HG03045 (cell line): ENCODE measurements at regions not wholly inside any gene's neighbourhood (a gene's known extent, or its start where the extent isn't known, plus 50 kb on each side); places are given as distances from the start of the nearest gene placed in this dataset.
"Not testable (repeated sequence)": the region's sequence is repeated elsewhere in the genome, so short reads cannot be mapped to it uniquely, and the experiment has no call there.

Experiments
- ATAC-seq: cut with Tn5 transposase; IDR thresholded peaks from one replicate; pipeline ENCODE4 v1.9.1; 2021; ENCODE audit warnings: mild to moderate bottlenecking, moderate library complexity; ENCODE audit not compliant: unreplicated experiment

DNA sequence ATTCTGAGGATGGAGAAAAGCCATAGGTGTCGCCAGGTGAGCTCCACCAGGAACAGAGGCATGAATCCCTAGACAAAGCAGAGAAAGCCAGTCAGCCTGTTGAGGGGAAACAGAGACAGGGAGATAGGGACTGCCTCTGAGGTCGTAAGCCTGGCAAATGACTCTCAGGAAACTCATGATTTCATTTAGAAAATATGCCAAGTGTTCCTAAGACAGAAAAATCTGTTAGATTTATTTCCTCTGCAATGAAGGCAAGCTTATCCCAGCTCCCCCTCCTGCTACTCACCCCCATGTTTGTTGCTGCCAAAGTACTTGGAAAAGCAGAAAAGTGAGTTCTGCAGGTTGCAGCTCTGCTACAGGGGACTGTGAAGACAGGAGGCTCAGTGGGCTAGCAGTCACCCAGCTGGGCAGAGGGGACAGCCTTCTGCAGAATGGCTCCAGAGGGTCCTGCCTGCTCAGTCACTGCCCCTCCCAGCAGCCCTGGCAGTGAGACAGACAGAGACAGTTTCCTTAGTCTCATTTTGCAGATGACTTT is 184.3 kb downstream of the ADRA2A start:
- no peak for ATAC-seq

DNA sequence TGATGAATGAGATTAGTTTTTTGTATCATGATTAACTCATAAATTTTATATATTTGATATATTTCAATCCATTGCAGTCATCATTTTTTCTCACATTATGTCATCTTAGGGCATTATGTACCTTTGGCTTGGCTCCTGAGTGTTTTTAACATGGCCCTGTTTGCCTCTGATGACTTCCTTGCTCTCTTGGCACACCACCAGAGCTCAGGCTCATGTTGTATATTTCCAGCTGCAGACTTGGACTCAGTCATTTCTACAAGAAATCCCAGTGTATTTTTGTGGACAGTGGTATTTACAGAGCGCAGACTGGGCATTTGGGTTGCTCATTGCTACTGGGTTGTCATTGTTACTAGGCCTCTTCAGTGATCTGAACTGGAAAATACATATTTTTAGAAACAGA is 188.5 kb downstream of the ADRA2A start:
- no peak for ATAC-seq

DNA sequence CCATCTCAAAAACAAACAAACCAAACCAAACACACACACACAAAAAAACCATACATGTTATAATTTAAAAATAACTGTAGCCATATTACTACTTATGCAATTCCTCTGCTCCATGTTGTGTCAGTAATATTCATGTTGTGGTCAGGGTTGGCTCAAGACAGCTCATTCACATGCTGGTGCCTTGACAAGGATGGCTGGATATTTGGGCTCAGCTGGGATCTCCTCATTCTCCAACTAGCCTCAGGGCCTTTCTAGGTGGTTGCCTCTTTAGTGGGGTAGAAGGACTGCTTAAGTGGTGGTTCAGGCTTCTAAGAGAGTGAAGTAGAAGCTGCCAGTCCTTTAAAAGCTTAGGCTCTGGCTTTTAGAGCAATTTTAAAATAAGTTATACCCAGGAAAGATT is 189.3 kb downstream of the ADRA2A start:
- no peak for ATAC-seq

DNA sequence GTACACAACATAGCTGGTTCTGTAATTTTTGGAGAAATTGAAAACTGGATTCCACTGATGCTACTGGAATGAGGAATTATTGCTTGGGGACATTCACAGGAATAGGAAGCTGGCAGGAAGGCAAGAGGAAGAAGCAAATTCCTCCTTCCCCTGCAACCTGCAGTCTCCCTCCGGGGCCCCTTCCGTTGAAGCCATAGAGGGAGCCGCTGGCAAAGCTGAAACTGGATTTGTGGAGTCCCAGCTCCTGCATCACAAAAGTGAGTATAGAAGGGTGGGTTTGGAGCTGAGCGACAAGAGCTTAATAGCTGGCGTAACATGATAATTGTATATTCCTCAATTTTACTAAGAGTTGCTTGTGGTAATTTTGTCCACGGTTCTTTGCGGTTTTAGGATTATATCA is 190.8 kb downstream of the ADRA2A start:
- no peak for ATAC-seq

DNA sequence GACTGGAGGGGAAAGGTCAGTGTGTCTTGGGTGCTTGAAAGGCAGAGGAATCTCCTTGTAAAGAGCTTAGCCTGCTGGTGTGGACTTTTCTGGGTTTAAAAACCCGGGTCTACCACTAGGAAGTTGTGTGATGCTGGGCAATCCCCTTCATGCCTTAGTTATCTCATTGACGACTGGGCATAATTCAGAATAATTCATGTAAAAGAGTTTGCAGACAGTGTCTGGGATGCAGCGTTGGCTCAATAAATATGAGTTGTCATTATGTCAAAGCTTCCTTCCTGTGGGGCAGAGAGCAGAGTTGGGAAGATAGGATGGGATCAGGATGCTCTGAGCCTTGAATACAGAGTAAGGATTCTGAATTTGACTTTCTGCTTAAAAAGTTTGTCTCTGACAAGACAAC is 196.4 kb downstream of the ADRA2A start:
- no peak for ATAC-seq

DNA sequence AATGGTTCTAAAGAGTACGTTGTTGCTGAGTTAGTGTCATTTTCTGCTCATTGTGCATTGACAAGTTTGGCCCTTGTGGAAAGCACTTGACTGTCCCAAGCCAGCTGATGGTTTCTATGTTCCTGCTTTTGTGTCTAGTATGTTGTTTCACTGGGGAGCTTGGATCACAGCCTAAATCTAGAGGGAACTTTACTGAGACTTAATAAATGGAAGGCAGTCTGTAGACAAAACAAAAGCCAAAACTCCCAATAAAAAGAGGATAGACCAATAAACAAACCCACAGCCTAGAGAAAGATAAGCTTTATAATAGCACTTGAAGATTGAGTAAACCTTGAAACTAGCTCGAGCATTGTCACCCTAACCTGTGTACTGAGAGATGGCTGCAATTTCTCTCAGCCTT is 196.8 kb downstream of the ADRA2A start:
- no peak for ATAC-seq

DNA sequence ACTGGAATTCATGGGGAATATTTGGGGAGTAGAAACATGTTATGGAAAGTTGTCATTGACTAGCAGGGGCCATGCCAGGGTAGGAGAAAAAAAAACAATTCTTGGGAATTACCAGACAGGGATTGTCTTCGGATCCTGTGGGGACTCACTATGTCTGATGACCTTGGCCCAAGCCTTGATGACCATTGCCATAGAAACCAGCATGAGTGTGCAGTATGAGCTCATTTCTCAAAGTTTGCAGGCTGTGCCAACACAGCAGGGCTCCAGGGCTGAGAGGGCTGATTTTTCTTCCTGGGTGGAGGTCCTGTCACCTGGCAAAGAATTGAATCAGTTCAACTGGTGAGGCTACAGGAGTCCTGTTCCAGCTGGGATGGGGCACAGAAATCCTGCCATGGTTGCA is 198.3 kb downstream of the ADRA2A start:
- ATAC-seq = no peak

DNA sequence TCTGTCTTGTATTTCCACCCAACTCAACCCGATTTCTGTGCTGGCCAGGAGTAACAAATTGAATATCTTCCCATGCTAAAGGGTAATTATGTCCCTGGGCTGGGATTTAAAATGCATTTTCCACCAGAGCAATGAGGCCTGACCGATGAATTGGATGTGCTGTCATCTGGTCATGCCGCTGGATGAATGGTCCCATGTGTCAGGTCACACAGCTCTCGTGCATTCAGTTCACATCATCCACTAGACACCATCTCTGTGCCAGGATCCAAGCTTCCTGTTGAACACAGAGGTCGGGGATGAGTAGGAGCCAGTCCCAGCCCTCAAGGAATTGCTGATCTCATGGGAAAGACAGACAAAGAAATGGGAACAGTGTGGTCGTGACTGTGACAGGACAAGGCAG is 200.8 kb downstream of the ADRA2A start:
- no peak for ATAC-seq

DNA sequence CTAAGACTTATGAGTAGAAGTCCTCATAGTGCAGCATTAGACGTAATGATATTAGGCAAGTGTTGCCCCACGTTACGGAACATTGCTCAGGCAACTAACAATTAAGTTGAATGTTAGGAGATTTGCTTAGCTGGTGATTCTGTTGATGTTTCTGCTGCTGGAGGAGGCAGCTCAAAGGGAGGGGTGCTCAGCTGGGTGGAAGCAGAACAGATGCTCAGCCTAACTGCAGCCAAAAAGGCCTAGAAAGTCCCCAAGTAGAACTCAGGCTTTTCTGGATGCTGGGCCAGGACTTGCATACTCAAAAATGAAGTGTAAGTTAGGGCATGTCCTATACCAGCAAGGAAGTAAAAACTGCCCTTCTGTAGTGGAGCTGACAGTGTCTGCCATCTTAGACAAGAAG is 201.4 kb downstream of the ADRA2A start:
- no peak for ATAC-seq

DNA sequence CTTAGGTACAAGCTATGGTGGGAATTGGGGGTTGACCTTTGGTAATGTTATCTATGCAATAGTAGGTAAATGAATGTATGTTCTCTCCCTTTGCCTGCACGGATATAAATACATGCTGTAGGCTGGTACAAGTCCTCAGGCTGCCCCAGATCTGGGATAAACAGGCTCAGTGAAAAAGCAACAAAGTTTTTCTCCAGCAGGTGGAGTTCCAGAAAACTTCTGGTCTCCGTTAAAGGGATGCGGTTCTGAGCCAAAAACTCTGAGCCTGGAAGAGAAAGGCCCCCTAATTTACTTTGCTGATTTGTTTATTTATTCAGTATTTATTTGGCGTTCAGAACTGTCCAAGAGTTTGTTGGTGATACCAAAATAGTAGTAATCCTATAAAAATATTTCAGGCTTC is 204.7 kb downstream of the ADRA2A start:
- no peak for ATAC-seq

DNA sequence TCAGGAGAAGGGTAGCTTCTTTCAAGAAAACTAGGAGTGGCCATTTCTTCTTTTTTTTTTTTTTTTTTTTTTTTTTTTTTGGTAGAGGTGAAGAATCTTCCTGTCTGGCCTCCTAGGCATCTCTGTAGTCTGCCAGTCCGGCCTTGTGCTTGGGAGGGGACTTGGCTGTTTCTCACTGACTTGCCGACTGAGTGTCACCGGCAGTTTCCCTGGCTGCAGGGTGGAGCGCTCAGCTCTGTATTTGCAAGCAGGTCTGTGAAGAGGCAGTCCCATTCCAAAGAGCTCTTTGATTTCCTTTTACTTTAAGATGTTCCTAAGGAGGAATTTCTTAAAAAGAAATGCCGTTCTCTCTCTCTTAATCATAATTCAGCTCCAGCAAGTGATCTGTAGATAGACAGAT is 212.6 kb downstream of the ADRA2A start:
- no peak for ATAC-seq

DNA sequence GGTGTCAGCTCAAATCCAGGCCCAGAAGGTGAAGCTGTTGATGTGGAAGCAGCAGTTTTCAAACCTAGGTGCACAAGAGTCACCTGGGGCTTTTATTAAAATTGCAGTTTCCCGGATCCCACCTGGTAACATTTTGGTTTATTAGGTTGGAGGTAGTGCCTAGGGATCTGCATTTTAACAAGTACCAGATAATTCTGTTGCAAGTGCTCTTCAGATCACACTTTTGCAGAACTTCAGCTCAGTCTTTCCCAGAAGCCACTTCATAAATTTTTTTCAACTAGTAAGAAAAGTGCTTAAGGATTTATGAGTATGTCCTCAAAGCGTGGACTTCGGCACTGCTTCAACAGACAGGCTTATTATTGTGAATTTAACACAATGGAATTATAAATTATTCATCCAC is 213.8 kb downstream of the ADRA2A start:
- ATAC-seq = no peak

DNA sequence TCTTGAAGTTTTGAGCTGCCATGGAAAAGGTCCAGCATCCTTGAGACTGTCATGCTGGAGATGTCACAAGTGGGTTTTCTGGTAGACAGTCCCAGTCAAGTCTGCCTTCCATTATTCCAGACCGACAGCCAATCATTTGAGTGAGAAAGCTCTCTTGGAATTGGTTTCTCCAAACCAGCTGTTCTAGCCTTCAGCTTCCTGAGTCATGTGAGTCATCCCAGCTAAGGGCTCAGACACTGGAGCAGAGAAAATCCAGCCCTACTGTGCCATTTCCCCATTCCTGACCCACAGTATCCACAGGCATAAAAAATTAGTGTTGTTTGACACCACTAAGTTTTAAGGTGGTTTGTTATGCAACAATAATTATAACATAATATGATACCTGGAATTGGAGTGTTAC is 219.0 kb downstream of the ADRA2A start:
- ATAC-seq = no peak

DNA sequence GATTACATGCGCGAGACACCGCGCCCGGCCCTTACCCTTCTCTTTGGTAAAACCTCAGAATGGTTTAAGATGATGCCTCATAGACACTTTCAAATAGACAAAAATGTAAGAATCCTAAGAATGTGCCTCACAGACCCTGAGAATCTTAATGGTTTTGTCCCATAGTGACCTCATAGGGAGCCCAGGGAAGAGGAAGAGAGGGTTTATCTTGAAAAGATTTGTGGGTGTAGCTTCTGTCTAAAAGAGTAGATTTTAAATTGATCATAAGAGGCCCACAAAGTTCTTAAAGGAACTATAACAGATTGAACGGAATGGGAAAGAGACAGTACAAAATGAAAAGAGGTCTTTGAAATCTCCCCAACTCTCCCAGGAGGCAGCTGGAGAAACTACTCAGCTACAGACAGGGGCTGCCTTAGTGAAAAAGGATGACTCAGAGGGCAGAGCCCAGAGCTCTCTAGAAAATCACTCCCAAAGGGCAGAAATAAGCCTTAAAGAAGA is 220.6 kb downstream of the ADRA2A start:
- no peak for ATAC-seq

DNA sequence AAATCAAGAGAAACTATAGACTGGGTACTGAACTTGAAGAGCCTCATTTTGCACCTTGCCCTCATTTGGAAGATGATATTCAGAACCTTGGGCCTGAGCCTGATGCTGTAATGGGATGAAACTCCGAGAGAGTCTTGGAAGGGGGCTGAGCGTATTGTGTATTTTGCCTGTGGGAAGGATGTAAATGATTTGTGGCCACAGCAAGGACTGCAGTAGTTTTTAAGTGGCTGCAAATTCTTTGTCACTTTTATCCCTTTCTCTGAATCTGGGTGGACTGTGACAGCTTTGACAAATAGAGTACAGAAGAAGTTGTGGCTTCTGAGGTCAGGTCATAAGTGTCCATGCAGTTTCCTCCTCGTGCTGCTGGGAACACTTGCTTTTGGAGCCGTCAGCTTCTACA is 221.2 kb downstream of the ADRA2A start:
- ATAC-seq = no peak

DNA sequence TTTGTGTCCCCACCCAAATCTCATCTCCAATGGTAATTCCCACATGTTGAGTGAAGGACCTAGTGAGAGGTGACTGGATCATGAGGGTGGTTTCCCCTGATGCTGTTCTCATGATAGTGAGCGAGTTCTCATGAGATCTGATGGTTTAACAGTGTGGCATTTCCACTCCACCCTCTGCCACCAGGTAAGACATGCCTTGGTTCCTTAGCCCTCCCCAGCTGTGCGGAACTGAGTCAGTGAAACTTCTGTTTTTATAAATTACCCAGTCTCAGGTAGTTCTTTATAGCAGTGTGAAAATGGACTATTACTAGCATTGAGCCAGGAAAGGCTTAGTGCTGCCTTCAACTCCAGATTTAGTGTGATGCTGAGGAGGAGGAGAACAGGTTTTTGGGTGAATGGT is 222.2 kb downstream of the ADRA2A start:
- ATAC-seq = no peak

DNA sequence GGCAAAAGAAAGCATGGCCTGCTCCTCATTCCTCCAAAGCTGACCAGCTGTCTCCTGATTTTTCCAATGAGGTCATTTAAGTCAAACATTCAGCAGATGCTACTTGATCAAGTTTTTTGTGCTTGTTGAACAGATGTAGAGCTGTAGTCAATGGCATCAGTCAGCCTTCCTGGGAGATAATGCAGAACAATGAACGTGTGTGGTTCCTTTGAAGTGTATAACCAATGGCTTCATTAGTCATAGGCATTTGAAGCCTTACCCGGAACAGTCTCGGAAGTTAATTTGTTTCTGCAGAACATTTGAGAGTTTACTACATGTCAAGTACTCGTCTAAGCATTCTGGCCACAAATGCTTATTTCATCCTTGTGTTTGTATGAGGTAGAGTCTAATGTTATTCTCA is 227.1 kb downstream of the ADRA2A start:
- no peak for ATAC-seq

DNA sequence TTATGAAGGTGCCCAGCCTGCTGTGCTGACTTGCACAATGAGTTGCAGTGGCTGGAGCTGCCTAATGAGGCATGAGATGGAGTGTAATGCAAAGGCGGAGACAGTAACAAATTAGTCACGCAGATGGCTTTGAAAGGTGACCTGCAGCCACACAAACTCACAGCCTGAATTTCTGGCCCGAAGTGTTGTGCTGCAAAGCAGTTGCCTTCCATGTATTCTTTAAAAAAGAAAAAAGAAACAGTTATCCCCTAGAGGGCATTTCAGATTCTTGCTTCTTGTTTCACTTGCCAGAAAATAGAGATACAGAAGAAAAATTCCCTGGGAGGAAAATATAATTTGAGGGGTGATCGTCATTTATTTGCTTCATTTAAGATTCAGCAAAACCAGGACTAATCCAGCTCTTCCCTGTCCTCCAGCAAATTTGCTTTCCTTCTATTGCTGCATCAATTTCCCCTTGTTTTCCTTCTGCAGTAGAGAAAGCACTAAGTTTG is 239.9 kb downstream of the ADRA2A start:
- no peak for ATAC-seq

DNA sequence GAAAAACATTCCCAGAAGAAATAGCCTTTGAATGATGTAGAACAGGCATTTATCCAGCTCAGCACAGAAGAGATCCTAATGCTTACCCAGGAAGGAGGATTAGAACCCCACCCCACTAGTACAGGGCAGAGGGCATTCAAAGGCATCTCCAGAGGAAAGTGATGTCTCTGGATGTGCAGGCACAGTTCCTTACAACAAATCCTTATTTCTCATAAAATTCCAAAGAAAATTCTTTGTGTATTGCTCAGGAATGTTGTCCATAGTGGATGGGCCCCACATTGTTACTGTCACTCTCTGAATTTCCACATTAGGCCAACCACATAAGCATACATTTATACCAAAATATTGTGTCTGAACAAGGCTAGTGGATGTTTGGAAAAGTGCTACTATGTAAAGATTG is 243.0 kb downstream of the ADRA2A start:
- no peak for ATAC-seq

DNA sequence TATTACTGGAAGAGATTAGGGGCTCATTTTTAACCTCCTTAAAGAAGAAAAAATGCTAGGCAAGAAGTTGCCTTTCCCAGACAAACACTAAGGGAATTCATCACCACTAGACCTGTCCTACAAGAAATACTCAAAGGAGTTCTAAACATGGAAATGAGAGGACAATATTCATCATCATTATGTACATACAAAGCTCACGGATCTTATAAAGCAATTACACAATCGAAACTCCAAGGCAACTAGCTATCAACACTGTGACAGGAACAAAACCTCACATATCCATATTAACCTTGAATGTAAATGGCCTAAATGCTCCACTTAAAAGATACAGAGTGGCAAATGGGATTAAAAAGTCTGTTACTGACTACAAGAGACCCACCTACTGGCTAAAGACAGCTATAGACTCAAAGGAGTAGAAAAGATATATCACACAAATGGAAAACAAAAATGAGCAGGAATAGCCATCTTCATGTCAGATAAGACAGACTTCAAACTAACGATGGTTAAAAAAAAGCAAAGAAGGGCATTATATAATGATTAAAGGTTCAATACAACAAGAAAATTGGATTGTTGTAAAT is 246.6 kb downstream of the ADRA2A start:
- ATAC-seq = no peak

DNA sequence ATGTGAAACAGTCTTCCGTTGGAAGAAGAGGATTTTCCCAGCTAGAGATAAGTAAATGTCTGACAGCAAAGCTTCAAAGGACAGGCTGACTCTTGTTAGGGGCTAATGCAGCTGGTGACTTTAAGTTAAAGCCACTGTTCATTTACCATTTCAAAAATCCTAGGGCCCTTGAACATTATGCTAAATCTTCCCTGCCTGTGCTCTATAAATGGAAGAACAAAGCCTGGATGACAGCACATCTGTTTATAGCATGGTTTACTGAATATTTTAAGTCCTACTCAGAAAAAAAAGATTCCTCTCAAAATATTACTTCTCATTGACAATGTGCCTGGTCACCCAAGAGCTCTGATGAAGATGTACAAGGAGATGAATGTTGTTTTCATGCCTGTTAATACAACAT is 255.3 kb downstream of the ADRA2A start:
- ATAC-seq = not testable (repeated sequence)

DNA sequence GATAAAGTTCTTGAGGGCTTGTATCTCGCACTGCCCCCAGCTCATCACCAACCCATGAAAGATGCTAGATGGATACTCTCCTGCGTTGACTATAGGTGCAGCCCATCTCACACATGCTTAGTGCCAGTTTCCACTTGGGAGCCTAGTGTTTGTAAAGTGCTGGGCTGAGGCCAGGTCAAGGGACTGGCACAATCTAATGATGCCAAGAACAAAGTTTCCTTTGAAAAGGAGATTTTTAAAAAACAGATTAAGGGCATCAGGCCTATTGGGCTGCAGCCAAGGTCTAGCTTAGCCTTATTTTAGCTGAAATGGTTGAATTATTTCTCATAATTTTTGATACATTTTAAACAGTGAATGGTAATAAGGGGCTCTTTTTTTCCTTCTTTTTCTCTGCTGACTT is 259.0 kb downstream of the ADRA2A start:
- no peak for ATAC-seq

DNA sequence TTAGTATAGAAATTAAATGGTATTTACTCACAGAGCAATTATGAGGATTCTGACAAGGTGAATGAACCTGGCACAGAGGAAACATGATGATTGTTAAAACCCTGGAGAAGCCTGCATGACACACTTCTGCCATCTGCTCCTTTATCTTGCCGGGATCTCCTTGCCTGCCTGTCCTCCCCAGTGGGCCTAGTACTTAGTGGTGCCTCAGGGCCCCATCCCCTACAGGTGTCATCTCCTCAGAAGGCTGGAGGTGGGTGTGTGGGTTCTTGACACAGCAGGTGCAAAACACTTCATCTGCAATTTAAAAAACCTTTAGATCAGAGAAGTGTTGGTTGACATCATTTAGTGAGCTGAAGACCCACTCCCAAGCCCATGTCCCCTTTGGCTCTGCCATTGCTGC is 261.2 kb downstream of the ADRA2A start:
- ATAC-seq = no peak
